HUES6 (cell line): ENCODE measurements at regions not wholly inside any gene's neighbourhood (a gene's known extent, or its start where the extent isn't known, plus 50 kb on each side); places are given as distances from the start of the nearest gene placed in this dataset.

Experiments
- H3K27ac ChIP-seq: 2 replicates; pipeline ENCODE4 v1.7.0; 2013; ENCODE audit warnings: low read depth, mild to moderate bottlenecking, low read length, inconsistent platforms
- H3K27me3 ChIP-seq: 2 replicates; pipeline ENCODE4 v1.6.1; 2013; ENCODE audit warnings: low read length; ENCODE audit not compliant: control insufficient read depth, insufficient read depth
- H3K36me3 ChIP-seq: 2 replicates; pipeline ENCODE4 v1.6.1; 2013; ENCODE audit warnings: low read length; ENCODE audit not compliant: control insufficient read depth, insufficient read depth
- H3K4me1 ChIP-seq: 2 replicates; pipeline ENCODE4 v1.6.1; 2013; ENCODE audit warnings: low read length; ENCODE audit not compliant: control insufficient read depth, insufficient read depth
- H3K4me3 ChIP-seq: 2 replicates; pipeline ENCODE4 v1.5.1; 2013; ENCODE audit warnings: low read depth, low read length
- H3K9ac ChIP-seq: one replicate; pipeline ENCODE4 v1.6.1; 2013; ENCODE audit warnings: mild to moderate bottlenecking, low read length
- H3K9me3 ChIP-seq: 2 replicates; pipeline ENCODE4 v1.6.1; 2013; ENCODE audit warnings: low read depth, low read length; ENCODE audit not compliant: control insufficient read depth, insufficient read depth

DNA sequence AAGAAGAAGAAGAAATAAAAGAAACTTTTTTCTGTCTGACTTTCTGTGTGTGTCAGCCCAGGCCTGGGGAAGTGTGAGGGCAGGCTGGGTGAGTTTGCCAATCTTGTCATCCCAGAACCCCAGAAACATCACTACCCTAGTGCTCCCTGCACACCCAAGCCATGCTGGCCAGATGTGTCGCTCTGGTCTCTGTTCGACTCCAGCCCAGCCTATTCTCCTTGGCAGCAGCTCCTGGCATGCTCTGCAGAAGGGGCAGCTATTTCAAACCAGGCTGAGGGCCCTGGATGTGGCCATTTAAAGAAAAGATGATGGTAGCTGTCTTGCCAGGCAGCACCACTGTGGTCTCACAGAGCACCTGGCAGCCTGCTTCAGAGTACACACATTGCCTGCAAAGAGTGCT lies 334.1 kb downstream of the RPS24 start:
- Histone ChIP-seq H3K27me3 (0 out of 2 replicates have a peak, but pooled peaks cover 7% of the 10 kb centered on the region), H3K4me3 (no peak overlapping the region), H3K4me1 (peaks cover 19% of the 10 kb centered on the region), H3K9me3 (no peaks in the 10 kb centered on the region), H3K36me3 (no peaks in the 10 kb centered on the region), H3K27ac (no peak overlapping the region), H3K9ac (no peak overlapping the region)

DNA sequence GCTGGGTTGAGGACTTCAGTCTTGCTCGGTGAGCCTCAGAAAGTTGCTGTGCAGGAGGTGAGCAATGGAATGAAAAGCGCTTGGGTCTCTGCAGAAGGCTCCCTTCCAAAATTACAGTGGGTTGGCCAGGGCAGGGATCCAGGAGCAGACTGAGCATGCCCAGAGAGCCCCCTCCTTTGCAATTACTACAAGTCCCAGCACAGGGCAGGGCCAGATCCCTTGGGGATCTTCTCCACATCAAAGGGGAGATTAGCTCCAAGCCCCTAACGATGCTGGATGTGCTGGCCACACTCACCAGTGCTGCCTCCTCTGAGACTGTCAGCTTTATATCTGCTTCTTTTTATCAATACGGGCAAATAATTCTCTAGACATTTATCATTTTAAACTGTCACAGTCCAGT lies 337.5 kb downstream of the RPS24 start:
- Histone ChIP-seq H3K9me3 (no peaks in the 10 kb centered on the region), H3K9ac (no peak overlapping the region), H3K4me3 (no peak overlapping the region), H3K4me1 (peaks cover 15% of the 10 kb centered on the region), H3K36me3 (no peaks in the 10 kb centered on the region), H3K27me3 (0 out of 2 replicates have a peak, but pooled peaks cover 7% of the 10 kb centered on the region), H3K27ac (no peak overlapping the region)

DNA sequence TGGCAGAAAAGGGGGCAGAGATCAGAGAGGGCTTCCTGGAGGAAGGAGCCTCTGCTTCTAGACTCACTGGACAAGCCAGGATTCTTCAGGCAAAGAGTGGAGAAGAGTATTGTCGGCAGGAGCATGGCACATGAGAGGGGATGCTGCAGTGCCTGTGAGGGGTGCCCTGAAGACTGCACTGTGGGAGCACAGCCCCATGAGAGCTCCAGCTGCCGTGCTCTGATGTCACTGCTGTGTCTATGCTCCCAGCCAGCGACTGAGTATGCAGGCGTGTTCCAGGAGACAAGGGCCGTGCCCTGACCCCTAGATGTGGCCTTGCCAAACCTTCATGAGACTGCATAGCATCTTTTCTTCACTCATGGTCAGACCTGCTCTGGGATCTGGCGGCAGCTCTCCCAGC lies 339.1 kb downstream of the RPS24 start:
- Histone ChIP-seq H3K4me1 (no peaks in the 10 kb centered on the region; the same call in 1 of the 2 replicates), H3K9me3 (no peaks in the 10 kb centered on the region), H3K36me3 (no peaks in the 10 kb centered on the region), H3K27me3 (0 out of 2 replicates have a peak, but pooled peaks cover 4% of the 10 kb centered on the region), H3K4me3 (no peak overlapping the region), H3K9ac (no peak overlapping the region), H3K27ac (no peak overlapping the region)

DNA sequence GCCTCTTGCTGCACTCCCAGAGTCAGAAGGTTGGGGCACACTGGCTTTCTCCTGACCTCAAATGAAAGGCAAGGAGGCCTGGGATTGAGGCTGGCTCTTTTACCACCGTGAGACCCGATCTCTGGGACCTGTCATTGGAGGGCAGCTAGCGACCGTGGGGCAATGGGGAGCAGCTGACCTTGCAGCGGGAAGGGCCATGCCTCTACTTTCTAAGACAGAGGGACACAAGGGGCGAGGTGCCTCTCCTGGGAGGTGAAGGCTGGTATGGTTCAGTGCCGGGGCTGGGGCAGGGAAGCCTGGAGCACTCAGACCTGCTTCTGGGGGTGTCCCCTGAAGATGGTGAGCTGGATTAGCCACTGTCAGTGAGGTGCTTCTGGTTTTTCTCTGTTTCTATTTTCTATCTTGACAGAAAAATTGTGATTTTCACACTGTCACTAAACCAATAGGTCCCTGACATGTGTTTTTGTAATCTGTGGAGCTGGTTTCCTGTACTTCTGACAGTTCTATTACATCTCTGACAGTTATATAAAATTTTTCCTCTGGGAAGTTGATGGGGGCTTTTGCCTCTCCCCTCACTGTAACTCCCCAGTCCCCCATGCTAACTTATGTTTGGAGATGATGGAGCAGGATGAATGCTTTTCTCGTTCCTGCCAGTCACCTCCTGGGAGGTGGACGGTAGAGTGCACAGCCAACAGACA lies 340.8 kb downstream of the RPS24 start:
- Histone ChIP-seq H3K4me3 (no peak overlapping the region), H3K9ac (no peak overlapping the region), H3K4me1 (no peaks in the 10 kb centered on the region; the same call in 1 of the 2 replicates), H3K36me3 (no peaks in the 10 kb centered on the region), H3K27ac (no peak overlapping the region), H3K9me3 (peaks cover 5% of the 10 kb centered on the region), H3K27me3 (no peaks in the 10 kb centered on the region)

DNA sequence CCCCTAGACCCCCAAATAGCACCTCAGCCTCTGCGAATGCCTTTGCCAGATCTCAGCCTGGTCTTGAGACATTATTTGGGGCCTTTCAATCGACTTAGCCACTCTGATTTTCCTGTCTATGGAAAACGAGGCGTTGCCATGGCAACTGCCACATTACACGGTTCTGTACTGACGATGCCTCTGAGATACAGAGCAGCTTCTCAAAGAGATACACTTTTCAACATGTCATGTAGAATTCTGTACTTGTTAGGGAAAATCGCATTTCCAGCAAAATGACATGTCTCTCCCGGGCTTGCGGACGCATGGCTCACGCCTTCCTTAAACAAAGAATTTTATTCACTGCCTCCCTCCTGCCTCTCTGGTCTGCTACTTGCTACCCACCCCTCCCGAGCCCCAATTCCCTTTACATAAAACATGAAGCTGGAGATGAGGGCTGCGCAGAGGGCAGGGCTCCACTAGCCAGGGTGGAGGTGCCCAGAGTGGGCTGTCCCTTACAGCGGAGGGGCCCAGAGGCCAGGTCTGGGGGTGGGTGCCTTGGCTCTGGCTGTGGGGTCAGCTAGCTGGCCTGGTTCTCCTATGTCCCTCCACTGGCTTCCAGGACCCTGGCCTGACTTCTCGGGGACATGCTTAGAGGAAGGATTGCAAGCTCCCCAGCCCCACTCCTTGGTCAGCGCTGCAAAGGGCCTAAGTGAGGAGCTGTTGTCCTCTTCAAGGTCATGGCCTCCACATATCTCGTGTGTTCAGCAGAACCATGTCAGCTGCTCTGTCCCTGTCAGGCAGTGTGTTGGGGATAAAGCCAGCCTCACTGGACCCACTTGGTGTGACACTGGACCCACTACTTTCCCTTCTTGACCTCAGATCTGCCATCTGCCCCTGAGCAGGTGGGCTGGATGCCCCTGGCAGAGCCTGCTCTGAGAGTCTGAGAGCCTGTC lies 342.5 kb downstream of the RPS24 start:
- Histone ChIP-seq H3K4me3 (no peak overlapping the region), H3K27ac (no peak overlapping the region), H3K9me3 (peaks cover 8% of the 10 kb centered on the region), H3K27me3 (no peaks in the 10 kb centered on the region), H3K4me1 (no peaks in the 10 kb centered on the region; the same call in 1 of the 2 replicates), H3K9ac (no peak overlapping the region), H3K36me3 (no peaks in the 10 kb centered on the region)

DNA sequence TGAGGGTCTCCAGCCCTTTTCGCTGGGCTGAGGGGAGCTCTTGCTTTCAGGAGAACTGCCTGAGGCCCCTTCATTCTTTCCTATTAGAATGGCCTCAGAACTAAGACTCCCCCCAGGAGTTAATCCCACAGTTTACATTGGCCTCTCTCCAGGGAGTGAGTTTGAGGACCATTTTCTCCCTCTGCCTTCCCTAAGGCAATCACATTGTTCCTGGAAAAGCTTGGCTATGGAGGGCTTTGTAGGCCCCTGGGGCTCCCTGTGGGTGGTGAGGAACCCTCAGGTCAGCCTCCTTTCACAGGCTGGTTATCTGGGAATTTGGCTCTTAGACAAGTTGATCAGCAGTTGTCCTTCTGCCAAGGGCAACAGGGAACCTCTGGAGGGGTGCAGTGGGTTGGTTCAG lies 343.7 kb downstream of the RPS24 start:
- H3K9me3 ChIP-seq = peaks cover 8% of the 10 kb centered on the region
- H3K4me1 ChIP-seq = no peaks in the 10 kb centered on the region; the same call in 1 of the 2 replicates
- no peak overlapping the region for H3K9ac ChIP-seq
- no peaks in the 10 kb centered on the region for H3K27me3 ChIP-seq
- H3K36me3 ChIP-seq = no peaks in the 10 kb centered on the region
- H3K27ac ChIP-seq = no peak overlapping the region
- H3K4me3 ChIP-seq = no peak overlapping the region

DNA sequence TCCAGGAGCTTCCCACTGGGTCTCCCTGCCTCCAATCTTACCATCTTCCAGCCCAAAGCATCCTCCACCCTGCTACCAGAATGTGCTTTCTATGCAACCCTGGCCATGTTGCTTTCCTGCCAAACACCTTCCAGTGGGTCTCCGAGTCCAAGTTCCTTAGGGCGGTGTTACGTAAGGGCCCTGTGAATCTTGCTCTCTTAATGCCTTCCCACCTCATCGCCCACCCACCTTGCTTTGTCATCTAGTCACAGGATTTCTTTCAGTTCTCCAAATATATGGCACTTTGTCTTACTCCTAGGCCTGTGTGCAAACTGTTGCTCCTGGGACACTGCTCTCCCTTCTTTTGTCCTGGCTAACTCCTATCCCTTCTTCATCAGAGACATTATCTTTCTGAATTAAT lies 344.5 kb downstream of the RPS24 start:
- Histone ChIP-seq H3K27me3 (no peaks in the 10 kb centered on the region), H3K4me3 (no peak overlapping the region), H3K36me3 (no peaks in the 10 kb centered on the region), H3K4me1 (no peaks in the 10 kb centered on the region; the same call in 1 of the 2 replicates), H3K9me3 (peaks cover 8% of the 10 kb centered on the region), H3K9ac (no peak overlapping the region), H3K27ac (no peak overlapping the region)

DNA sequence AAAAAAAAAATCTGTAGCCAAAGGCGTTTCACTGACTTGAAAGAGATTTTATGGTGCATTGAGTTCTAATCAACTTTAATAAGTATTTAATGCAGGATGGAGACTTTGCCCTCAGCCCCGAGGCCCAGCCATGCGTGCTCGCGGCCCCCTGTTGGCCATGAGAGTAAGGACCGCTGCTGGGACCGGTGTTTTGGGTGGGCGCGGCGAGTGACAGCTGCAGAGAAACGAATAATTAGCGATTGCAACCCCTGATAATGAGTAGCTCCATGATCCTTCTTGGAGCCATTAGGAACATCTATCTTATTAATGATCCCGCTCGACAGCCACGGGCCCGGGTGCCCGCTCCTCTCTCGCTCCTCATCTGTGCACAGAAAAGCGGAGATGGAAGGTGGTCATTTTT lies 347.4 kb downstream of the RPS24 start:
- no peak overlapping the region for H3K27ac ChIP-seq
- H3K9ac ChIP-seq = no peak overlapping the region
- H3K36me3 ChIP-seq = no peaks in the 10 kb centered on the region
- no peak overlapping the region for H3K4me3 ChIP-seq
- no peaks in the 10 kb centered on the region for H3K27me3 ChIP-seq
- peaks cover 8% of the 10 kb centered on the region for H3K9me3 ChIP-seq
- H3K4me1 ChIP-seq = no peaks in the 10 kb centered on the region; the same call in 1 of the 2 replicates

DNA sequence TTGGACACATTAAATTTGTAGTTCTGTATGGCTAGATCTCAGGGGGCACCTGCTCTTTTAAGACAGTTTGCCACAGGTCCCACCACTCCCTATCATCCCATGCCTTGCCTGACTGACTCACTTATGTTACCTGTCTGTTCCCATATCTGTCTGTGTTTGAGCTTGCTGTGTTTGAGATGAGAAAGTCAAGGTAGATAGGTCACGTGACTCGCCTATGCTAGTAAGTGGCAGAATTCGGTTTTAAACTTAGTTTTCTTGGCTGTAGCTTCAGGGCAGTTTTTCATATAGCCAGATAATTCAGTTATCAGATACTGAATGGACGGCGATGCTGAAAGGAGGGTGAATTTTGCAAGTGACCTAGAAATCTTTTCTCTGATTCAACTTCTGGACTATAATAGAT lies 348.4 kb downstream of the RPS24 start:
- H3K9me3 ChIP-seq = peaks cover 8% of the 10 kb centered on the region
- H3K36me3 ChIP-seq = no peaks in the 10 kb centered on the region
- no peaks in the 10 kb centered on the region; the same call in 1 of the 2 replicates for H3K4me1 ChIP-seq
- no peak overlapping the region for H3K27ac ChIP-seq
- no peak overlapping the region for H3K9ac ChIP-seq
- no peak overlapping the region for H3K4me3 ChIP-seq
- H3K27me3 ChIP-seq = no peaks in the 10 kb centered on the region

DNA sequence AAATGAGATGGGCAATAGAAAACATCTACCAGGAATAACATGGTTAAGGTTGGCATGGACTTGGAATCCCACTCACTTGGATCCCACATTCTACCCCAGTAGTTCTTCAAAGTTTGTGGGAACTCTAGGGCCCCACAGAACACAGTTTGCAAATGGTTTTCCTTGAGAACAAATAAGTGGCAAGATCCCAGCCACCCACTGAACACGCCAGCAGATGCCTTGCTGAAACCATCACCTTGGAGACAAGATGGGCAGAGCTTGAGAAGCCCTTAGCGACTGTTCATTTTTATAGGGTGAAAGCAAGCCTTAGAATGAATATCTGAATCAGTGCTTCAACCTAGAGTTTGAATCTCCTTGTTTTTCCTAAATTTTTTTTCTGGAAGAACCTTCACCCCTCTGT lies 349.1 kb downstream of the RPS24 start:
- Histone ChIP-seq H3K27me3 (no peaks in the 10 kb centered on the region), H3K27ac (no peak overlapping the region), H3K4me1 (no peaks in the 10 kb centered on the region), H3K9ac (no peak overlapping the region), H3K4me3 (no peak overlapping the region), H3K9me3 (peaks cover 8% of the 10 kb centered on the region), H3K36me3 (no peaks in the 10 kb centered on the region)
